ENCODE measurements at regions not wholly inside any gene's neighbourhood (a gene's known extent, or its start where the extent isn't known, plus 50 kb on each side); places are given as distances from the start of the nearest gene placed in this dataset.

- no peak for ATAC-seq
- Histone ChIP-seq H3K4me1 (no peaks in the 10 kb centered on the region), H3K27ac (no peak overlapping the region), H3K27me3 (no peaks in the 10 kb centered on the region), H3K4me3 (no peak overlapping the region), H3K9me3 (no peaks in the 10 kb centered on the region), H3K36me3 (no peaks in the 10 kb centered on the region)
- TF ChIP-seq POLR2A (IDR thresholded peaks at IDR 0.05) (no peak), CTCF (IDR thresholded peaks at IDR 0.05) (no peak)
- DNase-seq = no peak
- 69% methylated on average over 1 of the region's 1 CpG for WGBS (ENCODE audit: insufficient coverage, low coverage, low lambda C conversion rate, missing lambda C conversion rate)
- intact Hi-C loops (cut with DNase I) = no loop called here
These were observed 97.0 kb downstream of the DISP1 start for GRCh38 chr1:222911866-222912265.

GRCh38 chr1:222912730-222913129, 97.9 kb downstream of the DISP1 start:
- ATAC-seq (no peak), DNase-seq (no peak)
- Histone ChIP-seq H3K27me3 (no peaks in the 10 kb centered on the region), H3K4me3 (no peak overlapping the region), H3K27ac (no peak overlapping the region), H3K4me1 (no peaks in the 10 kb centered on the region), H3K36me3 (no peaks in the 10 kb centered on the region), H3K9me3 (no peaks in the 10 kb centered on the region)
- intact Hi-C loops (cut with DNase I) = no loop called here
- TF ChIP-seq CTCF (IDR thresholded peaks at IDR 0.05) (no peak), POLR2A (IDR thresholded peaks at IDR 0.05) (no peak)

- intact Hi-C loops (cut with DNase I) = no loop called here
- TF ChIP-seq CTCF (IDR thresholded peaks at IDR 0.05) = no peak
- no peak for TF ChIP-seq POLR2A (IDR thresholded peaks at IDR 0.05)
- H3K36me3 ChIP-seq = no peaks in the 10 kb centered on the region
- no peak overlapping the region for H3K4me3 ChIP-seq
- H3K9me3 ChIP-seq = no peaks in the 10 kb centered on the region
- DNase-seq (no peak), ATAC-seq (peak in 1 of 4 donors; percentile 17)
- H3K27ac ChIP-seq = no peak overlapping the region
- H3K4me1 ChIP-seq = no peaks in the 10 kb centered on the region
- 93% methylated on average over 2 of the region's 2 CpGs for WGBS (ENCODE audit: insufficient coverage, low coverage, low lambda C conversion rate, missing lambda C conversion rate)
- H3K27me3 ChIP-seq = no peaks in the 10 kb centered on the region
These were observed 100.2 kb downstream of the DISP1 start for GRCh38 chr1:222914861-222915632.

GRCh38 chr1:222916100-222916499, 101.3 kb downstream of the DISP1 start:
- intact Hi-C loops (cut with DNase I) = no loop called here
- no peaks in the 10 kb centered on the region for H3K4me1 ChIP-seq
- DNase-seq (no peak), ATAC-seq (no peak)
- no peaks in the 10 kb centered on the region for H3K36me3 ChIP-seq
- WGBS (ENCODE audit: insufficient coverage, low coverage, low lambda C conversion rate, missing lambda C conversion rate) = 61% methylated on average over 3 of the region's 3 CpGs
- H3K27ac ChIP-seq = no peak overlapping the region
- H3K4me3 ChIP-seq = no peak overlapping the region
- TF ChIP-seq CTCF (IDR thresholded peaks at IDR 0.05) (no peak), POLR2A (IDR thresholded peaks at IDR 0.05) (no peak)
- H3K27me3 ChIP-seq = no peaks in the 10 kb centered on the region
- no peaks in the 10 kb centered on the region for H3K9me3 ChIP-seq

Measured in right lobe of liver (tissue), 6 donors.